ENCODE measurements at regions not wholly inside any gene's neighbourhood (a gene's known extent, or its start where the extent isn't known, plus 50 kb on each side); places are given as distances from the start of the nearest gene placed in this dataset.

DNA sequence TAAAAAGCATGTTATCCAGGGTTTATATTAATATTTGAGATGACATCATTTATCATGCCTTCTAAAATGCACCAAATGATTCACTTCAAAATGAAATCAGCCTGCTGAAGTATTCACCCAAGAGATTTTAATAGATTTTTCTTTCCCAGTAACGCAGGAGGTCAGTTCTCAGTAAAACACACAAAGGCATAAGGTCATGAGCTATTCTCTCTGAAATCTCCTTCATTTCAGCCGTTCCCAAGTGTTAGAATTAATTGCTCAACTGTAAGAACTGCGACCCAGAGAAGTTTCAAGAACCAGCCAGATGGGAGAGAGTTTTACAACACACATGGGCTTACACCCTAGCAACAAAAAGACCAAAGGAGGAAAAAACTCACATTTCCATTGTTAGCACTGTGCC is 84.2 kb upstream of the PHLPP1 start:
- POLR2A ChIA-PET = no interaction called here
- 19% methylated on average over 3 of the region's 3 CpGs for WGBS (ENCODE audit: insufficient coverage, low coverage, missing lambda C conversion rate)
- Histone ChIP-seq H3K9me3 (replicated peaks; ENCODE audit: control insufficient read depth, insufficient read depth, low read depth, low read length) (no peaks in the 10 kb centered on the region), H3K79me2 (ENCODE audit: control insufficient read depth, insufficient read depth, low read length) (no peaks in the 10 kb centered on the region), H3K4me3 (no peak overlapping the region), H3K9ac (ENCODE audit: insufficient read depth in 1 of 2, low read depth in 2 of 2, low read length in 2 of 2) (no peak overlapping the region), H3K4me1 (replicated peaks in 1 of 2; ENCODE audit: control insufficient read depth in 2 of 2, insufficient read depth in 2 of 2, low read length in 2 of 2) (peaks cover 0 to 6% of the 10 kb centered on the region in 2 experiments; a peak in 3 of 5 replicates), H3K27ac (ENCODE audit: extremely low read depth, low read depth, low read length) (no peak overlapping the region), H3K27me3 (ENCODE audit: control insufficient read depth in 2 of 2, insufficient read depth in 2 of 2, low read length in 2 of 2) (no peaks in the 10 kb centered on the region), H3K36me3 (ENCODE audit: control insufficient read depth, insufficient read depth, low read length) (no peaks in the 10 kb centered on the region), H3K4me2 (ENCODE audit: insufficient read depth, low read length) (no peak overlapping the region), H2AFZ (ENCODE audit: low read depth, low read length) (no peak overlapping the region), H4K20me1 (replicated peaks; ENCODE audit: control insufficient read depth, insufficient read depth, low read length) (no peaks in the 10 kb centered on the region), H3K9me1 (ENCODE audit: control insufficient read depth, insufficient read depth, low read length) (no peaks in the 10 kb centered on the region)
- ATAC-seq (no peak), FAIRE-seq (no peak), DNase-seq (ENCODE audit: extremely low read depth in 1 of 4, low spot score in 3 of 4) (no peak)
- no peak for TF ChIP-seq PHF8 (IDR thresholded peaks at IDR 0.05; ENCODE audit: borderline replicate concordance, low read length)
- no peak for TF ChIP-seq HEY1 (CRISPR knock-in tag; IDR thresholded peaks at IDR 0.05; ENCODE audit: borderline replicate concordance)
- TF ChIP-seq, protein P1, sequence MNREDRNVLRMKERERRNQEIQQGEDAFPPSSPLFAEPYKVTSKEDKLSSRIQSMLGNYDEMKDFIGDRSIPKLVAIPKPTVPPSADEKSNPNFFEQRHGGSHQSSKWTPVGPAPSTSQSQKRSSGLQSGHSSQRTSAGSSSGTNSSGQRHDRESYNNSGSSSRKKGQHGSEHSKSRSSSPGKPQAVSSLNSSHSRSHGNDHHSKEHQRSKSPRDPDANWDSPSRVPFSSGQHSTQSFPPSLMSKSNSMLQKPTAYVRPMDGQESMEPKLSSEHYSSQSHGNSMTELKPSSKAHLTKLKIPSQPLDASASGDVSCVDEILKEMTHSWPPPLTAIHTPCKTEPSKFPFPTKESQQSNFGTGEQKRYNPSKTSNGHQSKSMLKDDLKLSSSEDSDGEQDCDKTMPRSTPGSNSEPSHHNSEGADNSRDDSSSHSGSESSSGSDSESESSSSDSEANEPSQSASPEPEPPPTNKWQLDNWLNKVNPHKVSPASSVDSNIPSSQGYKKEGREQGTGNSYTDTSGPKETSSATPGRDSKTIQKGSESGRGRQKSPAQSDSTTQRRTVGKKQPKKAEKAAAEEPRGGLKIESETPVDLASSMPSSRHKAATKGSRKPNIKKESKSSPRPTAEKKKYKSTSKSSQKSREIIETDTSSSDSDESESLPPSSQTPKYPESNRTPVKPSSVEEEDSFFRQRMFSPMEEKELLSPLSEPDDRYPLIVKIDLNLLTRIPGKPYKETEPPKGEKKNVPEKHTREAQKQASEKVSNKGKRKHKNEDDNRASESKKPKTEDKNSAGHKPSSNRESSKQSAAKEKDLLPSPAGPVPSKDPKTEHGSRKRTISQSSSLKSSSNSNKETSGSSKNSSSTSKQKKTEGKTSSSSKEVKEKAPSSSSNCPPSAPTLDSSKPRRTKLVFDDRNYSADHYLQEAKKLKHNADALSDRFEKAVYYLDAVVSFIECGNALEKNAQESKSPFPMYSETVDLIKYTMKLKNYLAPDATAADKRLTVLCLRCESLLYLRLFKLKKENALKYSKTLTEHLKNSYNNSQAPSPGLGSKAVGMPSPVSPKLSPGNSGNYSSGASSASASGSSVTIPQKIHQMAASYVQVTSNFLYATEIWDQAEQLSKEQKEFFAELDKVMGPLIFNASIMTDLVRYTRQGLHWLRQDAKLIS (CRISPR knock-in tag; IDR thresholded peaks at IDR 0.05) = no peak
- TF ChIP-seq ZNF707 (CRISPR knock-in tag; conservative IDR thresholded peaks at IDR 0.05) = no peak
- TF ChIP-seq ZNF311 (CRISPR knock-in tag; IDR thresholded peaks at IDR 0.05) = no peak
- no peak for TF ChIP-seq ZC3H8 (IDR thresholded peaks at IDR 0.05)
- TF ChIP-seq SMARCC2 (IDR thresholded peaks at IDR 0.05; ENCODE audit: low read depth) = no peak
- TF ChIP-seq SAFB (IDR thresholded peaks at IDR 0.05; ENCODE audit: borderline replicate concordance, low read depth, low read length) = no peak
- TF ChIP-seq XRCC3 (IDR thresholded peaks at IDR 0.05) = no peak
- TF ChIP-seq GTF2E2 (tag; IDR thresholded peaks at IDR 0.05) = no peak
- intact Hi-C loops (cut with micrococcal nuclease) = loop anchor here (10.0 kb wide), 1 partner anchor 174 kb away; no protein-coding TSS in a partner anchor
- in situ Hi-C loops (cut with MboI) = no loop called here
- CTCF ChIA-PET (ENCODE audit: low intra/inter-chr PET ratio) = no interaction called here
- BruUV-seq (replicated peaks) = no TSS peak

Measured in K562 (cell line).